Neural crest cell (in vitro differentiated cells): ENCODE measurements at regions not wholly inside any gene's neighbourhood (a gene's known extent, or its start where the extent isn't known, plus 50 kb on each side); places are given as distances from the start of the nearest gene placed in this dataset.
A peak's percentile ranks its signal among the peaks of the same experiment; 100 is the strongest.

Experiments used
- DNase-seq: peaks from one replicate; pipeline ENCODE4 v3.0.0; 2021; ENCODE audit warnings: low read depth, mixed read lengths, low spot score
- H3K27ac Mint-ChIP-seq: one replicate; pipeline ENCODE4 v1.8.0; 2021; ENCODE audit warnings: mild to moderate bottlenecking, mixed read lengths; ENCODE audit not compliant: unreplicated experiment
- H3K27me3 Mint-ChIP-seq: 2 replicates; pipeline ENCODE4 v1.8.0; 2021; ENCODE audit warnings: low read depth, mild to moderate bottlenecking, mixed read lengths
- H3K36me3 Mint-ChIP-seq: 2 replicates; pipeline ENCODE4 v1.8.0; 2021; ENCODE audit warnings: low read depth, mild to moderate bottlenecking, mixed read lengths
- H3K4me1 Mint-ChIP-seq: 2 replicates; pipeline ENCODE4 v1.8.0; 2021; ENCODE audit warnings: mixed read lengths
- H3K4me3 Mint-ChIP-seq: one replicate; pipeline ENCODE4 v1.8.0; 2021; ENCODE audit warnings: mild to moderate bottlenecking, mixed read lengths
- H3K9me3 Mint-ChIP-seq: 2 replicates; pipeline ENCODE4 v1.8.0; 2021; ENCODE audit warnings: mixed read lengths
- TF ChIP-seq, protein P1 (sequence below): fragments of 200-600 bp; sonication (generic); conservative IDR thresholded peaks from 2 replicates; pipeline ENCODE4 v1.5.0; 2021; ENCODE audit warnings: antibody characterized with exemption, mild to moderate bottlenecking

DNA sequence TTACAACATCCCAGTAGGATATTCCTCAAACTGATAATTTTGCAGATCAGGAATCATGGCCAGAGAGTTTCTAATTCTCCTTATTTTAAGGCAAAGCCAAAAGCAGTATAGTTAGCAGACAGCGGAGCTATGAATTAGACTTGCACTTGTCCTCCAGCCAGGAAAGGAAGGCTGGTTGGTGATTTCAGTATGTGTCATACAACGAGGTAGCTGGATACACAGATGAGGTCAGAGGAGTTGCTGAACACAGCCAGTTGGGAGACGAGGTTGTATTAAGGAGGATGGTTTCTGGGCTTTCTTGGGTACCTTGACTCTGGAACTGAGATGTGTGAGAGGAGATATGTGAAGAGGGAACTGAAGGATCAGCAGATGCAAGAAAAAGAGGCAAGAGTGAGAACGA, 185.2 kb downstream of the SOX11 start:
- H3K4me3 Mint-ChIP-seq, result no peak overlapping the region
- peaks cover 18% of the 10 kb centered on the region for H3K36me3 Mint-ChIP-seq
- no peak overlapping the region for H3K27ac Mint-ChIP-seq
- no peaks in the 10 kb centered on the region for H3K27me3 Mint-ChIP-seq
- DNase-seq, result no peak
- TF ChIP-seq, protein P1, sequence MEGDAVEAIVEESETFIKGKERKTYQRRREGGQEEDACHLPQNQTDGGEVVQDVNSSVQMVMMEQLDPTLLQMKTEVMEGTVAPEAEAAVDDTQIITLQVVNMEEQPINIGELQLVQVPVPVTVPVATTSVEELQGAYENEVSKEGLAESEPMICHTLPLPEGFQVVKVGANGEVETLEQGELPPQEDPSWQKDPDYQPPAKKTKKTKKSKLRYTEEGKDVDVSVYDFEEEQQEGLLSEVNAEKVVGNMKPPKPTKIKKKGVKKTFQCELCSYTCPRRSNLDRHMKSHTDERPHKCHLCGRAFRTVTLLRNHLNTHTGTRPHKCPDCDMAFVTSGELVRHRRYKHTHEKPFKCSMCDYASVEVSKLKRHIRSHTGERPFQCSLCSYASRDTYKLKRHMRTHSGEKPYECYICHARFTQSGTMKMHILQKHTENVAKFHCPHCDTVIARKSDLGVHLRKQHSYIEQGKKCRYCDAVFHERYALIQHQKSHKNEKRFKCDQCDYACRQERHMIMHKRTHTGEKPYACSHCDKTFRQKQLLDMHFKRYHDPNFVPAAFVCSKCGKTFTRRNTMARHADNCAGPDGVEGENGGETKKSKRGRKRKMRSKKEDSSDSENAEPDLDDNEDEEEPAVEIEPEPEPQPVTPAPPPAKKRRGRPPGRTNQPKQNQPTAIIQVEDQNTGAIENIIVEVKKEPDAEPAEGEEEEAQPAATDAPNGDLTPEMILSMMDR, result no peak
- peaks cover 13% of the 10 kb centered on the region for H3K9me3 Mint-ChIP-seq
- no peaks in the 10 kb centered on the region for H3K4me1 Mint-ChIP-seq

- H3K36me3 Mint-ChIP-seq, result peaks cover 5% of the 10 kb centered on the region
- no peak overlapping the region for H3K27ac Mint-ChIP-seq
- no peak overlapping the region for H3K4me3 Mint-ChIP-seq
- TF ChIP-seq, protein P1, result no peak
- no peaks in the 10 kb centered on the region for H3K27me3 Mint-ChIP-seq
- no peak for DNase-seq
- peaks cover 8% of the 10 kb centered on the region for H3K9me3 Mint-ChIP-seq
- H3K4me1 Mint-ChIP-seq, result peaks cover 22% of the 10 kb centered on the region
Observed at GRCh38 chr2:5885451-5886173, 193.4 kb downstream of the SOX11 start.

- Mint-ChIP-seq H3K4me3 (no peak overlapping the region), H3K36me3 (peaks cover 5% of the 10 kb centered on the region), H3K27ac (no peak overlapping the region), H3K27me3 (no peaks in the 10 kb centered on the region), H3K9me3 (peaks cover 8% of the 10 kb centered on the region), H3K4me1 (peaks cover 22% of the 10 kb centered on the region)
- TF ChIP-seq, protein P1, result no peak
- DNase-seq, result no peak
Observed at GRCh38 chr2:5886462-5886861, 194.3 kb downstream of the SOX11 start.

GRCh38 chr2:5888126-5888525, 195.9 kb downstream of the SOX11 start:
- Mint-ChIP-seq H3K4me1 (peaks cover 22% of the 10 kb centered on the region), H3K36me3 (no peaks in the 10 kb centered on the region), H3K27ac (no peak overlapping the region)

DNA sequence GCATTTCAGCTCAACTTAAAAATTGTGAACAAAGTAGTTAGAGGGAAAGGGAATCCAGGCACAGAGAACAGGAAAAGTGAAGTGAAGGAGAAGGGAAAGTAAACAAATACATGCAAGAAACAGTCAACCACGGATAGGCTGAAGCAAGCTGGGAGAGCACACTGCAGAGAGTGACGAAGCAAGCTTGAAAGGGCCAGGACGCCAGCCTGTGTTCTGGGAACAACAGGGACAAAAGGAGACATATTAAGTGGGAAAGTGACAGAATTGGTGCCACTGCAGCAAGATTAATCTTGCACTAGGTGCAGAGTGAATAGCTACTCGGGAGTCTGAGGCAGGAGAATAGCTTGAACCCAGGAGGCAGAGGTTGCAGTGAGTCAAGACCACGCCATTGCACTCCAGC, 197.3 kb downstream of the SOX11 start:
- Mint-ChIP-seq H3K4me1 (peaks cover 22% of the 10 kb centered on the region), H3K36me3 (no peaks in the 10 kb centered on the region)

More at GRCh38 chr2:5888126-5888525, 195.9 kb downstream of the SOX11 start:
- DNase-seq, result no peak
- Mint-ChIP-seq H3K4me3 (no peak overlapping the region), H3K9me3 (peaks cover 5% of the 10 kb centered on the region), H3K27me3 (no peaks in the 10 kb centered on the region)
- TF ChIP-seq, protein P1, result no peak

More for the DNA sequence above, 197.3 kb downstream of the SOX11 start:
- DNase-seq, result no peak
- no peaks in the 10 kb centered on the region for H3K9me3 Mint-ChIP-seq
- TF ChIP-seq, protein P1, result no peak
- no peak overlapping the region for H3K4me3 Mint-ChIP-seq
- H3K27me3 Mint-ChIP-seq, result no peaks in the 10 kb centered on the region
- peak overlapping the region; percentile 0 for H3K27ac Mint-ChIP-seq
